IMR-90 (cell line): ENCODE measurements at regions not wholly inside any gene's neighbourhood (a gene's known extent, or its start where the extent isn't known, plus 50 kb on each side); places are given as distances from the start of the nearest gene placed in this dataset.
"Not testable (repeated sequence)": the region's sequence is repeated elsewhere in the genome, so short reads cannot be mapped to it uniquely, and the experiment has no call there.

Source experiments
- POLR2A ChIP-seq: IDR thresholded peaks from 2 replicates; pipeline ENCODE4 v1.6.1; 2012; ENCODE audit warnings: mild to moderate bottlenecking, low read depth, low read length
- RAD21 ChIP-seq: IDR thresholded peaks from 2 replicates; pipeline ENCODE4 v1.6.1; 2012; ENCODE audit warnings: low read length, improper control_type of control experiment
- RFX5 ChIP-seq: IDR thresholded peaks from 2 replicates; pipeline ENCODE4 v1.8.0; 2012; ENCODE audit warnings: low read depth, mild to moderate bottlenecking, low read length, moderate library complexity

GRCh38 chr1:186691-187131 is 264.8 kb downstream of the OR4F29 start:
- TF ChIP-seq RAD21, RFX5, POLR2A: not testable (repeated sequence)
